Adrenal gland (tissue), 5 donors: ENCODE measurements at regions not wholly inside any gene's neighbourhood (a gene's known extent, or its start where the extent isn't known, plus 50 kb on each side); places are given as distances from the start of the nearest gene placed in this dataset.

Experiments
- POLR2A ChIP-seq, 2 donors: fragments of 450-650 bp; IDR thresholded peaks; one replicate each; pipeline ENCODE4 v1.6.1; 2017; ENCODE audit warnings: antibody characterized with exemption in 2 of 2, mild to moderate bottlenecking in 2 of 2, moderate library complexity in 1 of 2
- TF ChIP-seq, protein P1 (sequence below), 6 experiments: fragments of 450-650 bp in 4 of 6; fragments of 200-600 bp in 2 of 6; sonication (generic) in 1 of 6; IDR thresholded peaks; 1 replicate in 5 of 6; 2 replicates in 1 of 6; pipeline versions ENCODE4 v1.5.1 to v1.8.0; 2016 to 2021; ENCODE audit warnings: antibody characterized with exemption in 6 of 6, mild to moderate bottlenecking in 2 of 6, moderate library complexity in 1 of 6
- donor health status: DM: no; HTN: no; CAD: no.

DNA sequence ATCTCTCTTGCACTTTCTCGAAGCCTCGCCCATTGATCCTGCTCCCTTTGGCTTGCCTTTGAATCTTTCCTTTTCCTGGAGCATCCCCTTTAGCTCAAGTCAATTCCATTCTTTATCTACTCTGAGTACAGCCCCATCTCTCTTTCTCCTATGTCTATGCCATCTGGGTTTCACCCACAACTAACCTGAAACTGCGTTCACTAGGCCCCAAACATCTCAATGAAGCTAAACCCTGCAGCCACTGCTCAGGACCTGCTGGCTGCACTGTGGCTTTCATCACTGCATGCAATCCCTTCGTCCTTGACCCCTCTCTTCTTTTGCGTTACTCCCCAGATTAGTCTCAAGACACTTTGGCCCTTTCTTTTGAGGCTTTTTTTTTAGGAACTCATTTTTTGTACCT lies 81.6 kb upstream of the CYRIA start:
- TF ChIP-seq, protein P1, sequence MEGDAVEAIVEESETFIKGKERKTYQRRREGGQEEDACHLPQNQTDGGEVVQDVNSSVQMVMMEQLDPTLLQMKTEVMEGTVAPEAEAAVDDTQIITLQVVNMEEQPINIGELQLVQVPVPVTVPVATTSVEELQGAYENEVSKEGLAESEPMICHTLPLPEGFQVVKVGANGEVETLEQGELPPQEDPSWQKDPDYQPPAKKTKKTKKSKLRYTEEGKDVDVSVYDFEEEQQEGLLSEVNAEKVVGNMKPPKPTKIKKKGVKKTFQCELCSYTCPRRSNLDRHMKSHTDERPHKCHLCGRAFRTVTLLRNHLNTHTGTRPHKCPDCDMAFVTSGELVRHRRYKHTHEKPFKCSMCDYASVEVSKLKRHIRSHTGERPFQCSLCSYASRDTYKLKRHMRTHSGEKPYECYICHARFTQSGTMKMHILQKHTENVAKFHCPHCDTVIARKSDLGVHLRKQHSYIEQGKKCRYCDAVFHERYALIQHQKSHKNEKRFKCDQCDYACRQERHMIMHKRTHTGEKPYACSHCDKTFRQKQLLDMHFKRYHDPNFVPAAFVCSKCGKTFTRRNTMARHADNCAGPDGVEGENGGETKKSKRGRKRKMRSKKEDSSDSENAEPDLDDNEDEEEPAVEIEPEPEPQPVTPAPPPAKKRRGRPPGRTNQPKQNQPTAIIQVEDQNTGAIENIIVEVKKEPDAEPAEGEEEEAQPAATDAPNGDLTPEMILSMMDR (IDR thresholded peaks at IDR 0.05) = no peak
- TF ChIP-seq POLR2A (IDR thresholded peaks at IDR 0.05) = no peak
